H1 (cell line): ENCODE measurements at regions not wholly inside any gene's neighbourhood (a gene's known extent, or its start where the extent isn't known, plus 50 kb on each side); places are given as distances from the start of the nearest gene placed in this dataset.

Experiments used
- CTCF ChIA-PET: fragments of 300-600 bp; sonication (Branson Sonifier 250); formaldehyde crosslinking; loops from one replicate; lab custom pipeline; 2021; ENCODE audit not compliant: partially characterized antibody; lab: Charles Lee
- POLR2A ChIA-PET: fragments of 300-600 bp; sonication (Branson Sonifier 250); formaldehyde crosslinking; loops from one replicate; lab custom pipeline; 2021; ENCODE audit warnings: inconsistent platforms; ENCODE audit not compliant: partially characterized antibody; lab: Charles Lee
- DNase-seq, 2 experiments: peaks; one replicate each; pipeline versions ENCODE4 v3.0.0 to v3.0.0-alpha.2; 2010 to 2022; ENCODE audit warnings: low spot score in 2 of 2, low read depth in 1 of 2, mixed read lengths in 1 of 2
- FAIRE-seq: peaks from 2 replicates; lab custom pipeline; 2011; peaks lifted over from hg19 to GRCh38; lab: Jason Lieb, UNC
- H2AFZ ChIP-seq: 2 replicates; pipeline ENCODE4 v1.8.1; 2012; ENCODE audit warnings: low read length, inconsistent platforms
- H2AK5ac ChIP-seq: 2 replicates; pipeline ENCODE4 v1.6.1; 2013; ENCODE audit warnings: low read depth, low read length
- H2BK120ac ChIP-seq: replicated peaks from 2 replicates; pipeline ENCODE3; 2013; ENCODE audit warnings: low read depth, low read length, inconsistent platforms
- H2BK12ac ChIP-seq: 2 replicates; pipeline ENCODE4 v1.6.1; 2013; ENCODE audit warnings: low read depth, low read length
- H2BK15ac ChIP-seq: 2 replicates; pipeline ENCODE4 v1.6.1; 2013; ENCODE audit warnings: low read length
- H2BK20ac ChIP-seq: 2 replicates; pipeline ENCODE4 v1.6.1; 2013; ENCODE audit warnings: low read length
- H2BK5ac ChIP-seq: 2 replicates; pipeline ENCODE4 v1.6.1; 2013; ENCODE audit warnings: low read depth, low read length
- H3K14ac ChIP-seq: 2 replicates; pipeline ENCODE4 v1.6.1; 2013; ENCODE audit warnings: inconsistent platforms; ENCODE audit not compliant: insufficient read length
- H3K18ac ChIP-seq: 2 replicates; pipeline ENCODE4 v1.6.1; 2013; ENCODE audit warnings: low read length; ENCODE audit errors: extremely low read depth
- H3K23ac ChIP-seq: 2 replicates; pipeline ENCODE4 v1.6.1; 2013; ENCODE audit warnings: inconsistent platforms; ENCODE audit not compliant: insufficient read length
- H3K23me2 ChIP-seq: 2 replicates; pipeline ENCODE4 v1.6.1; 2013; ENCODE audit warnings: low read depth, low read length
- H3K27ac ChIP-seq: 2 replicates; pipeline ENCODE4 v1.6.1; 2011; ENCODE audit warnings: low read depth, low read length, inconsistent platforms
- H3K27me3 ChIP-seq, 4 experiments: replicated peaks in 1 of 4; 1 replicate in 1 of 4; 2 replicates in 3 of 4; pipeline versions ENCODE4 v1.6.1 to v1.8.1; 2011 to 2013; ENCODE audit warnings: low read length in 3 of 4, mild to moderate bottlenecking in 3 of 4, inconsistent platforms in 2 of 4, mixed read lengths in 2 of 4, moderate library complexity in 1 of 4; ENCODE audit not compliant: control insufficient read depth in 3 of 4, insufficient read depth in 3 of 4; ENCODE audit errors: extremely low read depth in 1 of 4
- H3K36me3 ChIP-seq, 4 experiments: 2 replicates each; pipeline versions ENCODE4 v1.6.1 to v1.8.1; 2011 to 2013; ENCODE audit warnings: mild to moderate bottlenecking in 4 of 4, low read length in 3 of 4, moderate library complexity in 2 of 4, control low read depth in 1 of 4, inconsistent platforms in 1 of 4; ENCODE audit not compliant: insufficient read depth in 4 of 4, control insufficient read depth in 2 of 4
- H3K4ac ChIP-seq: replicated peaks from 2 replicates; pipeline ENCODE3; 2013; ENCODE audit warnings: low read length, low read depth, mixed read lengths, inconsistent platforms; ENCODE audit not compliant: insufficient read length
- H3K4me1 ChIP-seq, 4 experiments: replicated peaks in 1 of 4; 1 replicate in 1 of 4; 2 replicates in 3 of 4; pipeline versions ENCODE4 v1.6.1 to v1.8.1; 2011 to 2013; ENCODE audit warnings: low read length in 3 of 4, inconsistent platforms in 2 of 4, mixed read lengths in 1 of 4; ENCODE audit not compliant: insufficient read depth in 4 of 4, control insufficient read depth in 3 of 4
- H3K4me2 ChIP-seq, 2 experiments: 2 replicates each; pipeline versions ENCODE4 v1.6.1 to v1.8.1; 2011 to 2013; ENCODE audit warnings: low read depth in 2 of 2, low read length in 2 of 2, control low read depth in 1 of 2, inconsistent platforms in 1 of 2, mild to moderate bottlenecking in 1 of 2; ENCODE audit not compliant: insufficient read depth in 1 of 2
- H3K4me3 ChIP-seq, 4 experiments: fragments of 200-600, 300-600 bp in 1 of 4; sonication (generic), shearing (Covaris generic), sonication (Bioruptor Twin) in 1 of 4; 2 replicates each; pipeline versions ENCODE4 v1.5.1 to v1.8.1; 2011 to 2016; ENCODE audit warnings: low read length in 4 of 4, low read depth in 3 of 4, control low read depth in 2 of 4, inconsistent platforms in 2 of 4, mild to moderate bottlenecking in 2 of 4, mixed read lengths in 1 of 4, moderate library complexity in 1 of 4; ENCODE audit not compliant: insufficient read depth in 2 of 4; ENCODE audit errors: extremely low read depth in 1 of 4
- H3K56ac ChIP-seq: replicated peaks from 2 replicates; pipeline ENCODE3; 2013; ENCODE audit warnings: low read depth, mild to moderate bottlenecking, mixed read lengths, low read length, inconsistent platforms; ENCODE audit not compliant: insufficient read length
- H3K79me1 ChIP-seq: 2 replicates; pipeline ENCODE4 v1.6.1; 2013; ENCODE audit warnings: low read depth, low read length, control low read depth
- H3K79me2 ChIP-seq, 2 experiments: 2 replicates each; pipeline versions ENCODE4 v1.6.1 to v1.8.1; 2012 to 2013; ENCODE audit warnings: low read length in 2 of 2, mild to moderate bottlenecking in 2 of 2, inconsistent platforms in 1 of 2; ENCODE audit not compliant: insufficient read depth in 2 of 2, control insufficient read depth in 1 of 2
- H3K9ac ChIP-seq, 4 experiments: replicated peaks in 1 of 4; 1 replicate in 1 of 4; 2 replicates in 3 of 4; pipeline versions ENCODE4 v1.6.1 to v1.8.1; 2011 to 2013; ENCODE audit warnings: low read depth in 3 of 4, low read length in 3 of 4, control low read depth in 2 of 4, mild to moderate bottlenecking in 2 of 4, moderate library complexity in 2 of 4, inconsistent platforms in 1 of 4; ENCODE audit errors: extremely low read depth in 1 of 4
- H3K9me3 ChIP-seq, 2 experiments: 2 replicates each; pipeline versions ENCODE4 v1.6.1 to v1.8.1; 2012 to 2013; ENCODE audit warnings: mild to moderate bottlenecking in 2 of 2, moderate library complexity in 2 of 2, control low read depth in 1 of 2, inconsistent platforms in 1 of 2, low read depth in 1 of 2, low read length in 1 of 2, mixed read lengths in 1 of 2; ENCODE audit not compliant: insufficient read depth in 2 of 2
- H4K20me1 ChIP-seq, 2 experiments: replicated peaks in 1 of 2; 2 replicates each; pipeline versions ENCODE3 to v1.8.1; 2011 to 2013; ENCODE audit warnings: inconsistent platforms in 2 of 2, low read length in 2 of 2, mild to moderate bottlenecking in 1 of 2; ENCODE audit not compliant: insufficient read depth in 2 of 2, control insufficient read depth in 1 of 2
- H4K5ac ChIP-seq: 2 replicates; pipeline ENCODE4 v1.6.1; 2013; ENCODE audit warnings: low read length, low read depth, mixed read lengths, inconsistent platforms; ENCODE audit not compliant: insufficient read length
- H4K8ac ChIP-seq: 2 replicates; pipeline ENCODE4 v1.8.0; 2013; ENCODE audit warnings: mild to moderate bottlenecking, moderate library complexity, low read length, inconsistent platforms; ENCODE audit not compliant: insufficient read depth; ENCODE audit errors: extremely low read depth
- H4K91ac ChIP-seq: replicated peaks from 2 replicates; pipeline ENCODE3; 2013; ENCODE audit warnings: low read length, mixed read lengths, inconsistent platforms; ENCODE audit not compliant: insufficient read length
- ASH2L ChIP-seq: fragments of 200-600, 300-600 bp; sonication (generic); IDR thresholded peaks from one replicate; pipeline ENCODE4 v1.7.1; 2017; ENCODE audit warnings: low read length
- BACH1 ChIP-seq: IDR thresholded peaks from 2 replicates; pipeline ENCODE4 v1.6.1; 2012; ENCODE audit warnings: low read length, improper control_type of control experiment
- CEBPB ChIP-seq: IDR thresholded peaks from 2 replicates; pipeline ENCODE4 v1.6.1; 2012; ENCODE audit warnings: low read depth, low read length
- CREB1 ChIP-seq: IDR thresholded peaks from 2 replicates; pipeline ENCODE4 v1.6.1; 2012; ENCODE audit warnings: inconsistent platforms
- EP300 ChIP-seq, 2 experiments: IDR thresholded peaks; 1 replicate in 1 of 2; 2 replicates in 1 of 2; pipeline ENCODE4 v1.6.1; 2011 to 2012; ENCODE audit warnings: low read depth in 2 of 2, low read length in 2 of 2, mild to moderate bottlenecking in 2 of 2, borderline replicate concordance in 1 of 2, inconsistent platforms in 1 of 2, moderate library complexity in 1 of 2
- GABPA ChIP-seq: IDR thresholded peaks from 2 replicates; pipeline ENCODE4 v1.6.1; 2011; ENCODE audit warnings: mild to moderate bottlenecking, low read length, moderate library complexity, borderline replicate concordance; ENCODE audit not compliant: insufficient read depth
- HDAC6 ChIP-seq: IDR thresholded peaks from one replicate; pipeline ENCODE4 v1.7.1; 2012; ENCODE audit warnings: low read depth, mild to moderate bottlenecking, inconsistent platforms, low read length, moderate library complexity
- POU5F1 ChIP-seq: IDR thresholded peaks from 2 replicates; pipeline ENCODE4 v1.6.1; 2011; ENCODE audit warnings: low read depth, mild to moderate bottlenecking, low read length, moderate library complexity
- RAD21 ChIP-seq, 2 experiments: IDR thresholded peaks in 1 of 2; conservative IDR thresholded peaks in 1 of 2; 2 replicates each; pipeline ENCODE4 v1.6.1; 2011; ENCODE audit warnings: low read depth in 2 of 2, low read length in 2 of 2, improper control_type of control experiment in 1 of 2, inconsistent platforms in 1 of 2, mild to moderate bottlenecking in 1 of 2, moderate library complexity in 1 of 2
- RFX5 ChIP-seq: IDR thresholded peaks from 2 replicates; pipeline ENCODE4 v1.6.1; 2011; ENCODE audit warnings: low read depth, low read length, improper control_type of control experiment, borderline replicate concordance
- SIN3A ChIP-seq, 2 experiments: IDR thresholded peaks in 1 of 2; conservative IDR thresholded peaks in 1 of 2; 2 replicates each; pipeline ENCODE4 v1.6.1; 2011 to 2012; ENCODE audit warnings: low read length in 2 of 2, improper control_type of control experiment in 1 of 2, low read depth in 1 of 2, mild to moderate bottlenecking in 1 of 2
- SIX5 ChIP-seq: IDR thresholded peaks from 2 replicates; pipeline ENCODE4 v1.6.1; 2011; ENCODE audit warnings: mild to moderate bottlenecking, low read depth, low read length
- SP4 ChIP-seq: IDR thresholded peaks from 2 replicates; pipeline ENCODE4 v1.6.1; 2012; ENCODE audit warnings: low read length, inconsistent platforms
- SUZ12 ChIP-seq: fragments of 200-600 bp; sonication (generic); IDR thresholded peaks from 2 replicates; pipeline ENCODE4 v1.6.1; 2012; ENCODE audit warnings: mild to moderate bottlenecking, inconsistent platforms, low read length, moderate library complexity, mixed read lengths
- TCF12 ChIP-seq: IDR thresholded peaks from 2 replicates; pipeline ENCODE4 v1.6.1; 2011; ENCODE audit warnings: low read depth, mild to moderate bottlenecking, low read length
- TEAD4 ChIP-seq: IDR thresholded peaks from 2 replicates; pipeline ENCODE4 v1.6.1; 2012; ENCODE audit warnings: low read depth, low read length, inconsistent platforms, mixed read lengths
- WGBS, 2 experiments: shearing (Covaris generic) in 1 of 2; methylation state at CpG; one replicate each; pipeline versions ENCODE4 v1.1.6 to v1.1.7; 2013 to 2015; ENCODE audit warnings: low lambda C conversion rate in 2 of 2, mixed read lengths in 2 of 2, inconsistent platforms in 1 of 2, low coverage in 1 of 2, missing lambda C conversion rate in 1 of 2; ENCODE audit not compliant: insufficient replicate concordance in 2 of 2, insufficient coverage in 1 of 2, insufficient read length in 1 of 2; ENCODE audit errors: extremely low coverage in 1 of 2, missing lambda C conversion rate in 1 of 2; 5-methylcytosine and 5-hydroxymethylcytosine counted together

GRCh38 chr13:111555903-111556302, 235.5 kb downstream of the TEX29 start:
- DNase-seq: no peak
- Histone ChIP-seq H2BK12ac (no peak overlapping the region), H3K23ac (no peak overlapping the region), H3K9me3 (no peaks in the 10 kb centered on the region), H2AFZ (no peak overlapping the region), H3K4me1 (peaks cover 2 to 8% (median 5%) of the 10 kb centered on the region in 4 experiments; a peak in 6 of 7 replicates), H3K27me3 (no peaks in the 10 kb centered on the region), H2BK15ac (no peak overlapping the region), H4K5ac (no peak overlapping the region), H4K91ac (no peak overlapping the region), H4K20me1 (no peaks in the 10 kb centered on the region), H3K23me2 (no peaks in the 10 kb centered on the region), H3K79me1 (no peaks in the 10 kb centered on the region), H3K14ac (no peak overlapping the region), H4K8ac (no peak overlapping the region), H3K36me3 (no peaks in the 10 kb centered on the region), H3K4me3 (no peak overlapping the region), H3K79me2 (no peaks in the 10 kb centered on the region), H2AK5ac (no peak overlapping the region), H3K4ac (no peak overlapping the region), H2BK5ac (no peak overlapping the region), H3K4me2 (no peak overlapping the region), H3K56ac (no peak overlapping the region), H2BK20ac (no peak overlapping the region), H3K18ac (no peak overlapping the region), H2BK120ac (no peak overlapping the region), H3K9ac (no peak overlapping the region), H3K27ac (no peak overlapping the region)
- POLR2A ChIA-PET: no interaction called here
- WGBS, 2 experiments: 88% methylated on average over 9 of the region's 9 CpGs; no CpG with 5 or more reads in 1 of the 2 experiments
- CTCF ChIA-PET: interaction anchor here (0.6 to 1.1 kb wide), 2 partner anchors 82 to 296 kb away, joined by 3 to 4 read pairs; no protein-coding TSS in a partner anchor
- no peak for FAIRE-seq
- TF ChIP-seq TCF12 (no peak), RAD21 (IDR thresholded peaks at IDR 0.05 in 1 of 2, conservative IDR thresholded peaks at IDR 0.05 in 1 of 2; ENCODE audit: low read depth in 2 of 2, low read length in 2 of 2) (no peak), POU5F1 (no peak), GABPA (no peak), CEBPB (no peak), HDAC6 (no peak), CREB1 (no peak), SUZ12 (no peak), BACH1 (no peak), RFX5 (no peak), TEAD4 (no peak), SP4 (no peak), SIN3A (conservative IDR thresholded peaks at IDR 0.05 in 1 of 2, IDR thresholded peaks at IDR 0.05 in 1 of 2; ENCODE audit: low read depth in 1 of 2, low read length in 2 of 2) (no peak), SIX5 (no peak), ASH2L (no peak), EP300 (IDR thresholded peaks at IDR 0.05; ENCODE audit: borderline replicate concordance in 1 of 2, low read depth in 2 of 2, low read length in 2 of 2) (no peak)
